H9 (cell line): ENCODE measurements at regions not wholly inside any gene's neighbourhood (a gene's known extent, or its start where the extent isn't known, plus 50 kb on each side); places are given as distances from the start of the nearest gene placed in this dataset.

Source experiments
- DNase-seq: peaks from one replicate; pipeline ENCODE4 v3.0.0-alpha.2; 2017
- H2AFZ ChIP-seq: one replicate; pipeline ENCODE4 v1.6.1; 2013; ENCODE audit warnings: mild to moderate bottlenecking, low read length, control low read depth, moderate library complexity
- H2AK5ac ChIP-seq: 2 replicates; pipeline ENCODE4 v1.6.1; 2013; ENCODE audit warnings: low read length, control low read depth, mixed read lengths; ENCODE audit not compliant: insufficient read length
- H2BK120ac ChIP-seq: one replicate; pipeline ENCODE4 v1.6.1; 2013; ENCODE audit warnings: low read depth, mild to moderate bottlenecking, low read length, control low read depth, inconsistent platforms; ENCODE audit not compliant: poor library complexity, severe bottlenecking
- H2BK12ac ChIP-seq: 2 replicates; pipeline ENCODE4 v1.6.1; 2013; ENCODE audit warnings: low read length, control low read depth, mixed read lengths, low read depth; ENCODE audit not compliant: insufficient read length
- H2BK15ac ChIP-seq: 2 replicates; pipeline ENCODE4 v1.6.1; 2013; ENCODE audit warnings: low read depth, low read length, control low read depth
- H2BK20ac ChIP-seq: one replicate; pipeline ENCODE4 v1.6.1; 2013; ENCODE audit warnings: low read depth, mild to moderate bottlenecking, low read length, control low read depth, inconsistent platforms; ENCODE audit not compliant: poor library complexity, severe bottlenecking
- H2BK5ac ChIP-seq: 2 replicates; pipeline ENCODE4 v1.6.1; 2013; ENCODE audit warnings: low read length, control low read depth, mixed read lengths; ENCODE audit not compliant: insufficient read length
- H3K14ac ChIP-seq: 2 replicates; pipeline ENCODE4 v1.6.1; 2013; ENCODE audit warnings: low read length, control low read depth; ENCODE audit not compliant: insufficient read depth
- H3K18ac ChIP-seq: 2 replicates; pipeline ENCODE4 v1.6.1; 2013; ENCODE audit warnings: low read depth, mild to moderate bottlenecking, mixed read lengths, low read length, control low read depth; ENCODE audit not compliant: insufficient read length
- H3K23ac ChIP-seq: 2 replicates; pipeline ENCODE4 v1.6.1; 2013; ENCODE audit warnings: low read length, control low read depth, mixed read lengths, low read depth; ENCODE audit not compliant: insufficient read length
- H3K23me2 ChIP-seq: 2 replicates; pipeline ENCODE4 v1.6.1; 2013; ENCODE audit warnings: low read depth, mild to moderate bottlenecking, mixed read lengths, low read length, control low read depth; ENCODE audit not compliant: insufficient read length, poor library complexity, severe bottlenecking
- H3K27ac ChIP-seq: 2 replicates; pipeline ENCODE4 v1.5.1; 2013; ENCODE audit warnings: low read length, control low read depth, mixed read lengths, low read depth; ENCODE audit not compliant: insufficient read length
- H3K27me3 ChIP-seq: 2 replicates; pipeline ENCODE4 v1.6.1; 2013; ENCODE audit warnings: low read length, control low read depth, inconsistent platforms; ENCODE audit not compliant: insufficient read depth
- H3K4ac ChIP-seq: 2 replicates; pipeline ENCODE4 v1.6.1; 2013; ENCODE audit warnings: low read depth, mild to moderate bottlenecking, control low read depth, inconsistent platforms, low read length, moderate library complexity
- H3K4me1 ChIP-seq: 2 replicates; pipeline ENCODE4 v1.6.1; 2013; ENCODE audit warnings: low read length, control low read depth, inconsistent platforms; ENCODE audit not compliant: insufficient read depth
- H3K4me2 ChIP-seq: 2 replicates; pipeline ENCODE4 v1.6.1; 2013; ENCODE audit warnings: low read length, control low read depth, mixed read lengths; ENCODE audit not compliant: insufficient read length, insufficient read depth
- H3K56ac ChIP-seq: 2 replicates; pipeline ENCODE4 v1.6.1; 2013; ENCODE audit warnings: low read depth, mild to moderate bottlenecking, mixed read lengths, low read length, control low read depth; ENCODE audit not compliant: insufficient read length
- H3K79me1 ChIP-seq: 2 replicates; pipeline ENCODE4 v1.6.1; 2013; ENCODE audit warnings: low read depth, mild to moderate bottlenecking, moderate library complexity, low read length, control low read depth, inconsistent platforms; ENCODE audit not compliant: insufficient read depth, poor library complexity, severe bottlenecking
- H3K79me2 ChIP-seq: 2 replicates; pipeline ENCODE4 v1.6.1; 2013; ENCODE audit warnings: low read length, control low read depth, inconsistent platforms; ENCODE audit not compliant: insufficient read depth
- H3K9ac ChIP-seq: 2 replicates; pipeline ENCODE4 v1.6.1; 2013; ENCODE audit warnings: low read length, control low read depth, mixed read lengths; ENCODE audit not compliant: insufficient read length; ENCODE audit errors: extremely low read depth
- H3K9me3 ChIP-seq: one replicate; pipeline ENCODE4 v1.6.1; 2013; ENCODE audit warnings: low read depth, low read length, inconsistent platforms; ENCODE audit not compliant: control insufficient read depth
- H3T11ph ChIP-seq: one replicate; pipeline ENCODE4 v1.6.1; 2013; ENCODE audit warnings: mild to moderate bottlenecking, low read length, control low read depth, inconsistent platforms
- H4K20me1 ChIP-seq: one replicate; pipeline ENCODE4 v1.6.1; 2013; ENCODE audit not compliant: control insufficient read depth, insufficient read length, insufficient read depth
- H4K5ac ChIP-seq: 2 replicates; pipeline ENCODE4 v1.6.1; 2013; ENCODE audit warnings: low read depth, mild to moderate bottlenecking, mixed read lengths, low read length, control low read depth; ENCODE audit not compliant: insufficient read length
- H4K8ac ChIP-seq: replicated peaks from 2 replicates; pipeline ENCODE4 v1.6.1; 2013; ENCODE audit warnings: low read length, control low read depth, mixed read lengths, low read depth; ENCODE audit not compliant: insufficient read length
- H4K91ac ChIP-seq: 2 replicates; pipeline ENCODE4 v1.6.1; 2013; ENCODE audit warnings: low read depth, mild to moderate bottlenecking, moderate library complexity, mixed read lengths, low read length, control low read depth; ENCODE audit not compliant: insufficient read length
- H3K27ac Mint-ChIP-seq, 3 experiments: 2 replicates in 2 of 3; 3 replicates in 1 of 3; pipeline ENCODE4 v1.8.0; 2020 to 2021; ENCODE audit warnings: mixed read lengths in 3 of 3, mild to moderate bottlenecking in 1 of 3, moderate library complexity in 1 of 3
- H3K27me3 Mint-ChIP-seq: 2 replicates; pipeline ENCODE4 v1.8.0; 2021; ENCODE audit warnings: low read depth, mild to moderate bottlenecking, moderate library complexity, mixed read lengths
- H3K36me3 Mint-ChIP-seq, 3 experiments: 2 replicates in 2 of 3; 3 replicates in 1 of 3; pipeline ENCODE4 v1.8.0; 2020 to 2021; ENCODE audit warnings: low read depth in 3 of 3, mixed read lengths in 3 of 3; ENCODE audit not compliant: insufficient read depth in 1 of 3
- H3K4me1 Mint-ChIP-seq, 2 experiments: 2 replicates each; pipeline ENCODE4 v1.8.0; 2020; ENCODE audit warnings: mixed read lengths in 2 of 2
- H3K4me3 Mint-ChIP-seq, 2 experiments: 2 replicates in 1 of 2; 3 replicates in 1 of 2; pipeline ENCODE4 v1.8.0; 2020 to 2021; ENCODE audit warnings: mild to moderate bottlenecking in 2 of 2, mixed read lengths in 2 of 2, moderate library complexity in 1 of 2
- H3K9me3 Mint-ChIP-seq, 2 experiments: 2 replicates in 1 of 2; 3 replicates in 1 of 2; pipeline ENCODE4 v1.8.0; 2020; ENCODE audit warnings: mild to moderate bottlenecking in 2 of 2, mixed read lengths in 2 of 2, moderate library complexity in 1 of 2
- CTCF ChIP-seq: fragments of 200-600 bp; sonication (generic); conservative IDR thresholded peaks from 3 replicates; pipeline ENCODE4 v1.8.0; 2021; ENCODE audit warnings: antibody characterized with exemption, mild to moderate bottlenecking
- WGBS: extraction: QIAGEN DNeasy Blood & Tissue Kit; methylation state at CpG from one replicate; pipeline ENCODE4 v1.1.7; 2013; ENCODE audit warnings: missing lambda C conversion rate, low lambda C conversion rate, mixed read lengths; ENCODE audit not compliant: insufficient read length; ENCODE audit errors: extremely low coverage; 5-methylcytosine and 5-hydroxymethylcytosine counted together

DNA sequence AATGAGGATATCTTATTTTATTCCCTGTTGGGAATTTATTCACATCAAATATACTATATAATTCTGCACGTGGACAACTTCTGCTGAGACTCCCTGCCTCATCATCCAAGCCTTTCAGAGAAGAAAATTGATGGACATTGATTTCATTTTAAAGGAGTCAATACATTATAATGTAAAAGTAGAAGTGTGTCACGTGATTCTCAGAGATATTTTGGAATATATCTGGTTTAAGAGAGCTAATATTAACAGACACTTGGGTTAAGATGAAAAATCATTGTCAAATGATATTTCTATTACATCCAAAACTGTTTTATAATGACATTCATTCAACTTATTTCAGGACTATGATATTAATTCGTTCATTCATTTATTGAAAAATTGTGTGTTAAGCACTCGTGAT is 314.2 kb downstream of the ADGRL2 start:
- H3K79me2 ChIP-seq: no peaks in the 10 kb centered on the region
- no peaks in the 10 kb centered on the region for H3K4me1 Mint-ChIP-seq
- H3K27ac Mint-ChIP-seq: no peak overlapping the region
- no peaks in the 10 kb centered on the region for H3K36me3 Mint-ChIP-seq
- no peak overlapping the region for H3K14ac ChIP-seq
- no peak overlapping the region for H2BK15ac ChIP-seq
- H2AK5ac ChIP-seq: no peak overlapping the region
- no peak overlapping the region for H2BK20ac ChIP-seq
- H4K91ac ChIP-seq: no peak overlapping the region
- no peak overlapping the region for H3K18ac ChIP-seq
- no peak overlapping the region for H3K9ac ChIP-seq
- H3K9me3 Mint-ChIP-seq: no peaks in the 10 kb centered on the region
- no peak overlapping the region for H2BK120ac ChIP-seq
- H3K27me3 ChIP-seq: no peaks in the 10 kb centered on the region
- no peaks in the 10 kb centered on the region for H3K4me1 ChIP-seq
- no peaks in the 10 kb centered on the region for H4K20me1 ChIP-seq
- no peak overlapping the region for H2AFZ ChIP-seq
- H3T11ph ChIP-seq: no peak overlapping the region
- H4K5ac ChIP-seq: no peak overlapping the region
- no peak overlapping the region for H3K56ac ChIP-seq
- H3K23ac ChIP-seq: no peak overlapping the region
- no peaks in the 10 kb centered on the region for H3K27me3 Mint-ChIP-seq
- no CpG with 5 or more reads among the region's 4 CpGs for WGBS
- H3K4me3 Mint-ChIP-seq: no peak overlapping the region
- no peak overlapping the region for H3K4me2 ChIP-seq
- H3K4ac ChIP-seq: no peak overlapping the region
- no peaks in the 10 kb centered on the region for H3K9me3 ChIP-seq
- H2BK12ac ChIP-seq: no peak overlapping the region
- H2BK5ac ChIP-seq: no peak overlapping the region
- no peak overlapping the region for H4K8ac ChIP-seq
- no peaks in the 10 kb centered on the region for H3K79me1 ChIP-seq
- no peak for DNase-seq
- no peaks in the 10 kb centered on the region for H3K23me2 ChIP-seq
- H3K27ac ChIP-seq: no peak overlapping the region
- TF ChIP-seq CTCF: no peak
